Mucosa of descending colon (tissue), 3 donors: ENCODE measurements at regions not wholly inside any gene's neighbourhood (a gene's known extent, or its start where the extent isn't known, plus 50 kb on each side); places are given as distances from the start of the nearest gene placed in this dataset.

Experiments
- ATAC-seq: fragments of 200-7000 bp; cut with Tn5 transposase; one replicate; pipeline ENCODE4 v1.9.1; 2020; ENCODE audit warnings: mild to moderate bottlenecking, moderate library complexity
- DNase-seq, 3 donors: peaks; one replicate each; pipeline ENCODE4 v3.0.0-alpha.2; 2020
- H3K36me3 ChIP-seq: fragments of 200-600 bp; one replicate; pipeline ENCODE4 v1.8.0; 2021; ENCODE audit warnings: low read depth, mild to moderate bottlenecking
- H3K4me1 ChIP-seq: fragments of 200-600 bp; one replicate; pipeline ENCODE4 v1.8.0; 2021; ENCODE audit warnings: low read depth, mild to moderate bottlenecking
- H3K4me3 ChIP-seq: fragments of 200-600 bp; one replicate; pipeline ENCODE4 v1.8.0; 2021; ENCODE audit warnings: mild to moderate bottlenecking
- H3K9me3 ChIP-seq: fragments of 200-600 bp; one replicate; pipeline ENCODE4 v1.8.0; 2021; ENCODE audit warnings: mild to moderate bottlenecking
- intact Hi-C, 2 donors: fragments of 100-400 bp; cut with DNase I in 1 of 2; cut with micrococcal nuclease in 1 of 2; formaldehyde crosslinking; loops; one replicate each; pipeline versions ENCODE4 v1.11.0 to v1.11.1; 2022; cut with DNase I, micrococcal nuclease
- TF ChIP-seq, protein P1 (sequence below): fragments of 200-600 bp; IDR thresholded peaks from one replicate; pipeline ENCODE4 v1.8.0; 2022; ENCODE audit warnings: antibody characterized with exemption, mild to moderate bottlenecking
- donor health status: DM: no; HTN: no; CAD: no; lungs with moderate emphysema.
- donor health status: DM: no; HTN: no; CAD: no.
- donor health status: DM: no; HTN: yes; CAD: no.

DNA sequence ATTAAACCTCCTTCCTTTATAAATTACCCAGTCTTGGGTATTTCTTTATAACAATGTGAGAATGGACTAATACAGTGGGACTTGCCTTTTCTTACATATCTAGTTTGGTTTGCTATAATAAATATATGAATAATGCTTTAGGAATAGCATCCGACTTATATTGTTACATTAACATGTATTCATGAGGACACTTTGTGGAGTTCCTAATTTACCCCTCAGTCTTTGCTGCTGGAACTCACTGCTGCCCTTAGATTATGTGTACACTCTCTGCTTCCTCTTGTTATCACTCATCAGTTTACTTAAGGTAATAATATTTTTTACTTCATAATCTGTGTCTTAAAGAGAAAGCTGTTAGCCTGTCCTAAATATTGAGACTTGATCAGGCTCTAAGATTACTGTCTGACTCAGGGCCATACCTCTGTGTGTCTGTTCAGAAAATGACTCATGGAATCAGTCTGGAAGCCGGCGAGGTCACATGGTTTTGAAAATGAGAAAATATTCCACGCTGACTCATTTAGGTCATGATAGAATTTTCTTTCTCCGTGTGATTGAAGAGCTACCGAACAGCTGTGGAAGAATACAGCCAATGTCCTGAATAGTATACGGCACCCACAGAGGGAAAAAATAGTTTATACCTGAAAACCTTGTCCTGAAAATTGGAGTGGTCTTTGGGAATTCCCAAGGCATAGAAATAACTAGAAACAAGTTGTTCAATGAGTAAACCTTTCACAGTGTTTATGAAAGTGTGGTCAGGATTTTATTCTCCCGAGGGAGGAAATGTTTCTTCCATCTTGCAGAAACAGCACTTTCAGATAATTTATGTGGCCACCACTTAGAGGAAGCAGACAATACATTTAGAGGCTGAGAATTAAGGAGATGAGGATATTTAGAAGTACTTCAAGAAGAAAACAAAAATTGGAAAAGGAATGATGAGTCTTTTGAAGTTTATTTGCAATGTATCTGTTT, 156.4 kb downstream of the DSEL start:
- DNase-seq (peak in 1 of 3 donors; percentile 31), ATAC-seq (peak; percentile 54)
- no peak overlapping the region for H3K4me3 ChIP-seq
- no peaks in the 10 kb centered on the region for H3K4me1 ChIP-seq
- no peaks in the 10 kb centered on the region for H3K36me3 ChIP-seq
- TF ChIP-seq, protein P1, sequence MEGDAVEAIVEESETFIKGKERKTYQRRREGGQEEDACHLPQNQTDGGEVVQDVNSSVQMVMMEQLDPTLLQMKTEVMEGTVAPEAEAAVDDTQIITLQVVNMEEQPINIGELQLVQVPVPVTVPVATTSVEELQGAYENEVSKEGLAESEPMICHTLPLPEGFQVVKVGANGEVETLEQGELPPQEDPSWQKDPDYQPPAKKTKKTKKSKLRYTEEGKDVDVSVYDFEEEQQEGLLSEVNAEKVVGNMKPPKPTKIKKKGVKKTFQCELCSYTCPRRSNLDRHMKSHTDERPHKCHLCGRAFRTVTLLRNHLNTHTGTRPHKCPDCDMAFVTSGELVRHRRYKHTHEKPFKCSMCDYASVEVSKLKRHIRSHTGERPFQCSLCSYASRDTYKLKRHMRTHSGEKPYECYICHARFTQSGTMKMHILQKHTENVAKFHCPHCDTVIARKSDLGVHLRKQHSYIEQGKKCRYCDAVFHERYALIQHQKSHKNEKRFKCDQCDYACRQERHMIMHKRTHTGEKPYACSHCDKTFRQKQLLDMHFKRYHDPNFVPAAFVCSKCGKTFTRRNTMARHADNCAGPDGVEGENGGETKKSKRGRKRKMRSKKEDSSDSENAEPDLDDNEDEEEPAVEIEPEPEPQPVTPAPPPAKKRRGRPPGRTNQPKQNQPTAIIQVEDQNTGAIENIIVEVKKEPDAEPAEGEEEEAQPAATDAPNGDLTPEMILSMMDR = no peak
- intact Hi-C loops = no loop called here
- H3K9me3 ChIP-seq = no peaks in the 10 kb centered on the region

DNA sequence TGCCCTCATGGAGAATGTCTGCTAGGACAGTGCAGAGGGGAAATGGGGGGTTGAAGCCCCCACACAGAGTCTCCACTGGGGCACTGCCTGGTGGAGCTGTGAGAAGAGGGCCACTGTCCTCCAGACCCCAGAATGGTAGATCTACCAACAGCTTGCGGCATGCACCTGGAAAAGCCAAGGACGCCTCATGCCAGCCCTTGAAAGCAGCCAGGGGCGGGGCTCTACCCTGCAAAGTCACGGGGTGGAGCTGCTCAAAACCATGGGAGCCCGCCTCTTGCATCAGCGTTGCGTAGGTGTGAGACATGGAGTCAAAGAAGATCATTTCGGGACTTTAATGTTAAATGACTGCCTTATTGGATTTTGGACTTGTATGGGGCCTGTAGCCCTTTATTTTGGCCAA, 157.6 kb downstream of the DSEL start:
- H3K36me3 ChIP-seq = no peaks in the 10 kb centered on the region
- no peak for ATAC-seq
- H3K4me1 ChIP-seq = no peaks in the 10 kb centered on the region
- no peaks in the 10 kb centered on the region for H3K9me3 ChIP-seq
- TF ChIP-seq, protein P1 = no peak
- intact Hi-C loops = no loop called here
- DNase-seq = no peak
- H3K4me3 ChIP-seq = no peak overlapping the region

DNA sequence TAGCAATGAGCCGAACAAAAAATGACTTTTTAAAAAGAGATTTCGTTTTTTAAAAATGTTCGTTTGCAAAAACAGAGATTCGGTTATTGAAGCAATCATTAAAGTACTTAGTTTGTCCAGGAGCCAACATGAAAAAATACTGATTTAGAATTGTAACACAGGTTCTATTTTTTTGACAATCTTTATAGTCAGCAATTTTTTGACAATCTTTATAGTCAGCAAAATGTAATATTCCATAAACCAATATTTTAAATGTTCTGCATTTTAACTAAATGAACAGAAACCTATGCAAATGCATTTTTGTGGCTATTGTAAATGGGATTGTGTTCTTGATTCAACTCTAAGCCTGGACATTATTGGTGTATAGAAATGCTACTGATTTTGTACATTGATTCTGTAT, 161.8 kb downstream of the DSEL start:
- intact Hi-C loops = no loop called here
- TF ChIP-seq, protein P1 = no peak
- Histone ChIP-seq H3K4me1 (no peaks in the 10 kb centered on the region), H3K9me3 (no peaks in the 10 kb centered on the region), H3K4me3 (no peak overlapping the region), H3K36me3 (no peaks in the 10 kb centered on the region)
- DNase-seq (no peak), ATAC-seq (no peak)

DNA sequence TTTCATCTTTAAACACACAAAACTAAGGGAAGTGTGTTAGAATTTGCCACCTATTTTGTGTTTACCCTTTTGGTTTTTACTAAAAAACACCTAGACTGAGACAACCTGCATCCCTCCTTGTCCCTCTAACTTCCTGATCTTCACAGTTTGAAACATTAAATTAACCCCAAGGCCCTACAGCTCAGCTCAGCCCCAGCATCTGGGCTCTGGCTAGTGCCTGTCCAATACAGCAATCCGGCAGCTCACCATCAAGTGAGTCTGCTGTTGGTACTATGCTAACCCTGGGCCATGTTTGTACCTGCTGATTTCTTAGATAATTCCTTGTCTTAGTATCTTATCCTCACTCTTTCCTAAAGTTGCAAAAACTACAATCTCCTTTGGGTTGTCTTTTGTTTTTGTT, 162.4 kb downstream of the DSEL start:
- H3K4me3 ChIP-seq = no peak overlapping the region
- H3K4me1 ChIP-seq = no peaks in the 10 kb centered on the region
- no peak for ATAC-seq
- TF ChIP-seq, protein P1 = no peak
- intact Hi-C loops = no loop called here
- DNase-seq = no peak
- H3K36me3 ChIP-seq = no peaks in the 10 kb centered on the region
- no peaks in the 10 kb centered on the region for H3K9me3 ChIP-seq

DNA sequence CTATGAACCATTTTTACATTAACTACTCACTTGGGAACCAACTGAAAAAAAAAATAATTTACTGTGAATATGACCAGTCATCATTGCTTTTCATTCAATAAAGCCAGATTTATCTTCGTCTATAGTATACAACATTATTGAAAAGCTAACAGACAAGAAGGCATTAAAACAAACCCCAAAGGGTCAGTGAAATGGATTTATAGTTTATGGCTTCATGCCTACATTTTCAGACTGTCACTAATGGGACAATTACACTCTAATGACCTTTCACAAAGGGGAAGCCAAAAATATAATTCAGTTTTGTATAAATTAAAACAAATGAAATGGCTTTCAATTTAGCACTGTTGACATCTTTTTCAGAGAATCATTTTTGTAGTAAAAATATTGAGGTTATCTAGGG, 169.1 kb downstream of the DSEL start:
- Histone ChIP-seq H3K9me3 (no peaks in the 10 kb centered on the region), H3K36me3 (no peaks in the 10 kb centered on the region), H3K4me1 (no peaks in the 10 kb centered on the region), H3K4me3 (no peak overlapping the region)
- ATAC-seq (no peak), DNase-seq (no peak)
- TF ChIP-seq, protein P1 = no peak
- intact Hi-C loops = no loop called here
